Activated CD4-positive, alpha-beta T cell treated with anti-CD3 and anti-CD28 coated beads, Interleukin-2, Interleukin-4, amounts not matched to agents 100 ng/mL and 50 ng/mL, durations not matched to agents 16 hours and 8 hours (primary cell): ENCODE measurements at regions not wholly inside any gene's neighbourhood (a gene's known extent, or its start where the extent isn't known, plus 50 kb on each side); places are given as distances from the start of the nearest gene placed in this dataset.

Experiments
- DNase-seq: peaks from one replicate; pipeline ENCODE4 v3.0.0-alpha.2; 2020; ENCODE audit warnings: low spot score

GRCh38 chr2:23327887-23328286 lies 57.1 kb upstream of the KLHL29 start:
- no peak for DNase-seq

GRCh38 chr2:23330214-23330613 lies 54.8 kb upstream of the KLHL29 start:
- DNase-seq: no peak
